ENCODE measurements at regions not wholly inside any gene's neighbourhood (a gene's known extent, or its start where the extent isn't known, plus 50 kb on each side); places are given as distances from the start of the nearest gene placed in this dataset.

DNA sequence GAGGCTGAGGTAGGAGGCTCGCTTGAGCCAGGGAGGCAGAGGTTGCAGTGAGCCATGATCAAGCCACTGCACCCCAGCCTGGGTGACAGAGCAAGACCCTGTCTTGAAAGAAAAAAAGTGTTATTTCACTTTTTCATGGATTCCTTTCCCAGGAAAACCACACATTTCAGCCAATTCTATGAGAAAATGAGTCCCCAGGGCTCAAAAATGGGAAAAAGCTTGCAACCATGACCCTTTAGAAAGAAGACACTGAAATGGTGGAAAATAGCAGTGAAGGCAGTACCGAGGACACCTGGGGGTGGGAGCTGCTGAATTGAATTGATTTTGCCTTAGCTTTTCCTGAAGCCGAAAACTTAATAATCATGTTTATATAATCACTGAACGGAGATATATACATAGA lies 284.2 kb upstream of the HDAC4 start:
- H3K4me3 ChIP-seq (ENCODE audit: control insufficient read depth in 1 of 7, extremely low read depth in 1 of 7, insufficient read depth in 4 of 7, low read depth in 2 of 7, low read length in 6 of 7), result no peak overlapping the region
- peaks cover 0 to 18% (median 6%) of the 10 kb centered on the region in 5 experiments for H3K9me3 ChIP-seq (ENCODE audit: control extremely low read depth in 1 of 5, control insufficient read depth in 4 of 5, insufficient read depth in 2 of 5, low read depth in 1 of 5, low read length in 4 of 5)
- no peak overlapping the region for H3K27ac ChIP-seq (ENCODE audit: insufficient read depth in 1 of 2, low read depth in 1 of 2, low read length in 2 of 2, poor library complexity in 1 of 2, severe bottlenecking in 2 of 2)
- WGBS (ENCODE audit: insufficient coverage), result 100% methylated on average over 1 of the region's 4 CpGs
- no peaks in the 10 kb centered on the region for H3K4me1 ChIP-seq (ENCODE audit: control extremely low read depth in 1 of 4, control insufficient read depth in 4 of 4, insufficient read depth in 4 of 4, low read length in 3 of 4)
- ChIA-PET POLR2A (no interaction called here), CTCF (no interaction called here)
- DNase-seq, result no peak
- H3K27me3 ChIP-seq (replicated peaks in 2 of 5; ENCODE audit: control insufficient read depth in 4 of 5, insufficient read depth in 5 of 5, low read length in 4 of 5), result peaks cover 0 to 14% (median 2%) of the 10 kb centered on the region in 5 experiments
- H3K36me3 ChIP-seq (ENCODE audit: control insufficient read depth in 4 of 4, insufficient read depth in 4 of 4, low read length in 3 of 4), result no peaks in the 10 kb centered on the region

- peaks cover 0 to 14% (median 4%) of the 10 kb centered on the region in 5 experiments for H3K27me3 ChIP-seq (replicated peaks in 2 of 5; ENCODE audit: control insufficient read depth in 4 of 5, insufficient read depth in 5 of 5, low read length in 4 of 5)
- 98% methylated on average over 6 of the region's 6 CpGs for WGBS (ENCODE audit: insufficient coverage)
- ChIA-PET CTCF (no interaction called here), POLR2A (no interaction called here)
- H3K36me3 ChIP-seq (ENCODE audit: control insufficient read depth in 4 of 4, insufficient read depth in 4 of 4, low read length in 3 of 4), result no peaks in the 10 kb centered on the region
- H3K27ac ChIP-seq (ENCODE audit: insufficient read depth in 1 of 2, low read depth in 1 of 2, low read length in 2 of 2, poor library complexity in 1 of 2, severe bottlenecking in 2 of 2), result no peak overlapping the region
- H3K9me3 ChIP-seq (ENCODE audit: control extremely low read depth in 1 of 5, control insufficient read depth in 4 of 5, insufficient read depth in 2 of 5, low read depth in 1 of 5, low read length in 4 of 5), result peaks cover 0 to 18% (median 9%) of the 10 kb centered on the region in 5 experiments
- no peak overlapping the region for H3K4me3 ChIP-seq (ENCODE audit: control insufficient read depth in 1 of 7, extremely low read depth in 1 of 7, insufficient read depth in 4 of 7, low read depth in 2 of 7, low read length in 6 of 7)
- no peak for DNase-seq
- no peaks in the 10 kb centered on the region for H3K4me1 ChIP-seq (ENCODE audit: control extremely low read depth in 1 of 4, control insufficient read depth in 4 of 4, insufficient read depth in 4 of 4, low read length in 3 of 4)
Measured at GRCh38 chr2:239684271-239684810, 283.5 kb upstream of the HDAC4 start.

- Histone ChIP-seq H3K4me1 (ENCODE audit: control extremely low read depth in 1 of 4, control insufficient read depth in 4 of 4, insufficient read depth in 4 of 4, low read length in 3 of 4) (no peaks in the 10 kb centered on the region), H3K27me3 (replicated peaks in 2 of 5; ENCODE audit: control insufficient read depth in 4 of 5, insufficient read depth in 5 of 5, low read length in 4 of 5) (peaks cover 0 to 12% (median 4%) of the 10 kb centered on the region in 5 experiments), H3K36me3 (ENCODE audit: control insufficient read depth in 4 of 4, insufficient read depth in 4 of 4, low read length in 3 of 4) (no peaks in the 10 kb centered on the region), H3K27ac (ENCODE audit: insufficient read depth in 1 of 2, low read depth in 1 of 2, low read length in 2 of 2, poor library complexity in 1 of 2, severe bottlenecking in 2 of 2) (no peak overlapping the region), H3K4me3 (ENCODE audit: control insufficient read depth in 1 of 7, extremely low read depth in 1 of 7, insufficient read depth in 4 of 7, low read depth in 2 of 7, low read length in 6 of 7) (no peak overlapping the region), H3K9me3 (ENCODE audit: control extremely low read depth in 1 of 5, control insufficient read depth in 4 of 5, insufficient read depth in 2 of 5, low read depth in 1 of 5, low read length in 4 of 5) (peaks cover 0 to 18% (median 9%) of the 10 kb centered on the region in 5 experiments)
- WGBS (ENCODE audit: insufficient coverage), result no CpG with 5 or more reads among the region's 2 CpGs
- DNase-seq, result no peak
- ChIA-PET CTCF (no interaction called here), POLR2A (no interaction called here)
Measured at GRCh38 chr2:239682518-239682917, 281.7 kb upstream of the HDAC4 start.

- CTCF ChIA-PET, result no interaction called here
- Histone ChIP-seq H3K27ac (ENCODE audit: insufficient read depth in 1 of 2, low read depth in 1 of 2, low read length in 2 of 2, poor library complexity in 1 of 2, severe bottlenecking in 2 of 2) (no peak overlapping the region), H3K27me3 (replicated peaks in 2 of 5; ENCODE audit: control insufficient read depth in 4 of 5, insufficient read depth in 5 of 5, low read length in 4 of 5) (peaks cover 0 to 6% (median 2%) of the 10 kb centered on the region in 5 experiments), H3K9me3 (ENCODE audit: control extremely low read depth in 1 of 5, control insufficient read depth in 4 of 5, insufficient read depth in 2 of 5, low read depth in 1 of 5, low read length in 4 of 5) (peaks cover 0 to 18% (median 9%) of the 10 kb centered on the region in 5 experiments), H3K36me3 (ENCODE audit: control insufficient read depth in 4 of 4, insufficient read depth in 4 of 4, low read length in 3 of 4) (no peaks in the 10 kb centered on the region), H3K4me3 (ENCODE audit: control insufficient read depth in 1 of 7, extremely low read depth in 1 of 7, insufficient read depth in 4 of 7, low read depth in 2 of 7, low read length in 6 of 7) (no peak overlapping the region), H3K4me1 (ENCODE audit: control extremely low read depth in 1 of 4, control insufficient read depth in 4 of 4, insufficient read depth in 4 of 4, low read length in 3 of 4) (no peaks in the 10 kb centered on the region)
- no peak for DNase-seq
- WGBS (ENCODE audit: insufficient coverage), result 89% methylated on average over 1 of the region's 1 CpG
- POLR2A ChIA-PET, result no interaction called here
Measured at GRCh38 chr2:239679755-239680154, 278.9 kb upstream of the HDAC4 start.

DNA sequence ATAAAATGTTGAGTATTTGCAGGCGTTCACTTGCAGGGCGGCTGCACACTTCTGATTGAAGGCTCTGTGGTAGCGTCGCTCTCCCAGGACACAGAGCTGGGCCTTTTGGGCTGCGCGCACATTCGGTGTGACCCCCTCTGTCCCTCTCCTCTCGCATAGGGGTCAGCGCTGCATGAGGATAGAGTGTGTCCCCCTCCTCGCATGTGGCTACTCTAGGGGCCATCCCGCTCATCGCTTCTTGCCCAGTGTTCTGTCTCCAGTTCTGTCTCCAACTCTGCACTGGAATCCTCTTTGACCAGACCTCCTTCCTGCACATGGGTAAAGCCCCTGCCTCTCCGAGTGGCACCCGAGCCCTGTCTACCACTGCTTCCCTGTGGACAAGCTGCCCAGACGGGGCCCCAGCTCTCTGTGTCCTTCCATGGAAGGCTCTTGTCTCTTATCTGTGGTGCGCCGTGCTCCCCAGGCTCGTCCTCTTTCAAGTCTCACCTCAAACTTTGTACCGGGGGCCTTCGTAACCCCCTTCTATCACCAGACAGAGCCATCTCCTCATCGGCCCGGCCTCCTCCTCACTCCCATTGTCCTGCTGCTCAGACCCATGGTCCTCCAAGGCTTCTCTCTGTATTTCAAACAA lies 278.0 kb upstream of the HDAC4 start:
- over 99% methylated on average over 21 of the region's 22 CpGs for WGBS (ENCODE audit: insufficient coverage)
- POLR2A ChIA-PET, result no interaction called here

DNA sequence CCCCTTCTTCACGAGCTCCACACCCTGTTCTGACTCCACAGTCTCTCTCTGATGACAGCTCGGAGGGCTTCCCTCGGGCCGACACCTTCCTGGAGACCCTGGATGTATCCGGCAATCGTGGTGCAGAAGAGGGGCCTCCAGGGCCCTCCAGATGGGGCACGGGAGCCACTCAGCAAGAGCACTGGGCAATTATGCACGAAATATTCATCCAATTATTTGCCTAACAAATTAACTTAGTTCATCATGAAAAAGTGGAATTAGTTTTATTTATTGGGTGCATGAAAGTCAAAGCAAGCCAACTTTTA lies 277.3 kb upstream of the HDAC4 start:
- POLR2A ChIA-PET, result no interaction called here
- CTCF ChIA-PET, result no interaction called here
- H3K27me3 ChIP-seq (replicated peaks in 2 of 5; ENCODE audit: control insufficient read depth in 4 of 5, insufficient read depth in 5 of 5, low read length in 4 of 5), result peaks cover 0 to 6% (median 0%) of the 10 kb centered on the region in 5 experiments
- H3K9me3 ChIP-seq (ENCODE audit: control extremely low read depth in 1 of 5, control insufficient read depth in 4 of 5, insufficient read depth in 2 of 5, low read depth in 1 of 5, low read length in 4 of 5), result peaks cover 0 to 12% (median 9%) of the 10 kb centered on the region in 5 experiments
- no peak overlapping the region for H3K4me3 ChIP-seq (ENCODE audit: control insufficient read depth in 1 of 7, extremely low read depth in 1 of 7, insufficient read depth in 4 of 7, low read depth in 2 of 7, low read length in 6 of 7)
- no peaks in the 10 kb centered on the region for H3K36me3 ChIP-seq (ENCODE audit: control insufficient read depth in 4 of 4, insufficient read depth in 4 of 4, low read length in 3 of 4)
- H3K27ac ChIP-seq (ENCODE audit: insufficient read depth in 1 of 2, low read depth in 1 of 2, low read length in 2 of 2, poor library complexity in 1 of 2, severe bottlenecking in 2 of 2), result no peak overlapping the region
- WGBS (ENCODE audit: insufficient coverage), result 94% methylated on average over 6 of the region's 8 CpGs
- no peak for DNase-seq
- no peaks in the 10 kb centered on the region for H3K4me1 ChIP-seq (ENCODE audit: control extremely low read depth in 1 of 4, control insufficient read depth in 4 of 4, insufficient read depth in 4 of 4, low read length in 3 of 4)

More for the DNA sequence above, 278.0 kb upstream of the HDAC4 start:
- Histone ChIP-seq H3K27ac (ENCODE audit: insufficient read depth in 1 of 2, low read depth in 1 of 2, low read length in 2 of 2, poor library complexity in 1 of 2, severe bottlenecking in 2 of 2) (no peak overlapping the region), H3K36me3 (ENCODE audit: control insufficient read depth in 4 of 4, insufficient read depth in 4 of 4, low read length in 3 of 4) (no peaks in the 10 kb centered on the region), H3K27me3 (replicated peaks in 2 of 5; ENCODE audit: control insufficient read depth in 4 of 5, insufficient read depth in 5 of 5, low read length in 4 of 5) (peaks cover 0 to 6% (median 0%) of the 10 kb centered on the region in 5 experiments), H3K4me3 (ENCODE audit: control insufficient read depth in 1 of 7, extremely low read depth in 1 of 7, insufficient read depth in 4 of 7, low read depth in 2 of 7, low read length in 6 of 7) (no peak overlapping the region), H3K4me1 (ENCODE audit: control extremely low read depth in 1 of 4, control insufficient read depth in 4 of 4, insufficient read depth in 4 of 4, low read length in 3 of 4) (no peaks in the 10 kb centered on the region), H3K9me3 (ENCODE audit: control extremely low read depth in 1 of 5, control insufficient read depth in 4 of 5, insufficient read depth in 2 of 5, low read depth in 1 of 5, low read length in 4 of 5) (peaks cover 0 to 15% (median 9%) of the 10 kb centered on the region in 5 experiments)
- CTCF ChIA-PET, result no interaction called here
- DNase-seq, result no peak

GRCh38 chr2:239677453-239678185 lies 276.8 kb upstream of the HDAC4 start:
- Histone ChIP-seq H3K27me3 (replicated peaks in 2 of 5; ENCODE audit: control insufficient read depth in 4 of 5, insufficient read depth in 5 of 5, low read length in 4 of 5) (peaks cover 0 to 6% (median 0%) of the 10 kb centered on the region in 5 experiments), H3K4me3 (ENCODE audit: control insufficient read depth in 1 of 7, extremely low read depth in 1 of 7, insufficient read depth in 4 of 7, low read depth in 2 of 7, low read length in 6 of 7) (no peak overlapping the region), H3K4me1 (ENCODE audit: control extremely low read depth in 1 of 4, control insufficient read depth in 4 of 4, insufficient read depth in 4 of 4, low read length in 3 of 4) (no peaks in the 10 kb centered on the region), H3K9me3 (ENCODE audit: control extremely low read depth in 1 of 5, control insufficient read depth in 4 of 5, insufficient read depth in 2 of 5, low read depth in 1 of 5, low read length in 4 of 5) (peaks cover 0 to 8% (median 6%) of the 10 kb centered on the region in 5 experiments), H3K36me3 (ENCODE audit: control insufficient read depth in 4 of 4, insufficient read depth in 4 of 4, low read length in 3 of 4) (no peaks in the 10 kb centered on the region), H3K27ac (ENCODE audit: insufficient read depth in 1 of 2, low read depth in 1 of 2, low read length in 2 of 2, poor library complexity in 1 of 2, severe bottlenecking in 2 of 2) (no peak overlapping the region)
- 94% methylated on average over 20 of the region's 21 CpGs for WGBS (ENCODE audit: insufficient coverage)
- DNase-seq, result no peak
- CTCF ChIA-PET, result no interaction called here
- POLR2A ChIA-PET, result no interaction called here
